ENCODE measurements at regions not wholly inside any gene's neighbourhood (a gene's known extent, or its start where the extent isn't known, plus 50 kb on each side); places are given as distances from the start of the nearest gene placed in this dataset.
"Not testable (repeated sequence)": the region's sequence is repeated elsewhere in the genome, so short reads cannot be mapped to it uniquely, and the experiment has no call there.

GRCh38 chr7:49100908-49101740 is 176.8 kb downstream of the CDC14C start:
- not testable (repeated sequence) for DNase-seq

GRCh38 chr7:49102411-49102810 is 178.1 kb downstream of the CDC14C start:
- DNase-seq = no peak

GRCh38 chr7:49111706-49112105 is 187.4 kb downstream of the CDC14C start:
- no peak for DNase-seq

- DNase-seq = no peak
Observed at GRCh38 chr7:49112222-49112621, 187.9 kb downstream of the CDC14C start.

- no peak for DNase-seq
Observed at GRCh38 chr7:49112647-49113046, 188.3 kb downstream of the CDC14C start.

GRCh38 chr7:49119706-49120105 is 195.4 kb downstream of the CDC14C start:
- DNase-seq = no peak

- no peak for DNase-seq
Observed at GRCh38 chr7:49125246-49125645, 200.9 kb downstream of the CDC14C start.

- no peak for DNase-seq
Observed at GRCh38 chr7:49127359-49127913, 203.1 kb downstream of the CDC14C start.

GRCh38 chr7:49137978-49138377 is 213.6 kb downstream of the CDC14C start:
- DNase-seq = no peak

- DNase-seq = no peak
Observed at GRCh38 chr7:49150486-49150885, 226.1 kb downstream of the CDC14C start.

- no peak for DNase-seq
Observed at GRCh38 chr7:49151146-49151545, 226.8 kb downstream of the CDC14C start.

- DNase-seq = no peak
Observed at GRCh38 chr7:49158321-49158720, 234.0 kb downstream of the CDC14C start.

GRCh38 chr7:49159536-49159935 is 235.2 kb downstream of the CDC14C start:
- DNase-seq = no peak

GRCh38 chr7:49166441-49166840 is 242.1 kb downstream of the CDC14C start:
- peak; percentile 14 for DNase-seq

GRCh38 chr7:49172639-49173038 is 248.3 kb downstream of the CDC14C start:
- DNase-seq = no peak

GRCh38 chr7:49174396-49174795 is 250.0 kb downstream of the CDC14C start:
- no peak for DNase-seq

- DNase-seq = no peak
Observed at GRCh38 chr7:49187543-49188268, 263.4 kb downstream of the CDC14C start.

- DNase-seq = no peak
Observed at GRCh38 chr7:49228426-49229098, 304.2 kb downstream of the CDC14C start.

- no peak for DNase-seq
Observed at GRCh38 chr7:49229246-49229645, 304.9 kb downstream of the CDC14C start.

GRCh38 chr7:49243521-49243920 is 319.2 kb downstream of the CDC14C start:
- DNase-seq = no peak

GRCh38 chr7:49244543-49244942 is 320.2 kb downstream of the CDC14C start:
- no peak for DNase-seq

- no peak for DNase-seq
Observed at GRCh38 chr7:49245062-49245461, 320.7 kb downstream of the CDC14C start.

GRCh38 chr7:49247759-49248158 is 323.4 kb downstream of the CDC14C start:
- DNase-seq = no peak

Data from NCI-H1092 treated with DMSO at 0.1 percent for 48 hours (cell line).